Smooth muscle cell of the brain vasculature (primary cell): ENCODE measurements at regions not wholly inside any gene's neighbourhood (a gene's known extent, or its start where the extent isn't known, plus 50 kb on each side); places are given as distances from the start of the nearest gene placed in this dataset.

Experiments used
- DNase-seq: peaks from one replicate; pipeline ENCODE4 v3.0.0-alpha.2; 2012; ENCODE audit warnings: low read depth, low spot score

- DNase-seq = no peak
These were observed 1935.0 kb downstream of the EFNA5 start for GRCh38 chr5:105735704-105736103.

DNA sequence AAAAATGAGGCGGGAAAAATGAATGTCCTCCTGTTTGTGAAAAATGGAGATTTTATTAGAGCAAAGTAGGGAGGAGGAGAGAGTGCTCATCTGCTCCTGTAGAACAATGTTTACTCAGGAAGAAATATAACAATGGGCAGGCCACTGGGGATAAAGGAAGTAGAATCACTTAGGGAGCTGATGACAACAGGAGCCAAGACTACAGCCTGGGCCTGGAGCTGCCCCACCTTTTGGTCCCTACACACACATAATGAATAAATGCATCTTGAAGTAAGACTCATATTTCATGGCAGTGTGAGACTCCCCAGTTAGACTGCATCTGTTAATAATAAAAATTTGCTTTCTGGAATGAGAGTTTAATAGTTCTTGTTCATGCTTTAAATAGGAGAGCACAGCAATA is 1939.8 kb downstream of the EFNA5 start:
- DNase-seq = no peak

DNA sequence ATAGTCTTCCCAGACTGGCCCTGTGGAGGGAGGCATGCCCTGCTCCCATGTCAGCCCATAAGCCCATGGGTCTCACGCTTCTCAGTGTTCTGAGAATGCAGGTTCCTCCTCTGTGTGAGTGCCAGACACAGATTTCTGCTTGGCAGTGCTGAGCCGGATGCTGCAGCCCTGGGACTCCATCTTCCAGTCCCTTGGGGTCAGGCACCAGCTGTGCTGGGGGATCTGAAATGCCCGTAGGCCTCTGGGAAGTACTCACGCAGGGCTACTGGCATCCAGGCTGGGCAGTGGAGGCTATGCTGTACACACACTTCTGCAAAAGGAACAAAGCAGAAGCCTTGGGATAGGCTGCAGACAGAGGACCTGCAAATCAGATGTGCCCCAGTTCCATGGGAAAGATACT is 1944.6 kb downstream of the EFNA5 start:
- no peak for DNase-seq

DNA sequence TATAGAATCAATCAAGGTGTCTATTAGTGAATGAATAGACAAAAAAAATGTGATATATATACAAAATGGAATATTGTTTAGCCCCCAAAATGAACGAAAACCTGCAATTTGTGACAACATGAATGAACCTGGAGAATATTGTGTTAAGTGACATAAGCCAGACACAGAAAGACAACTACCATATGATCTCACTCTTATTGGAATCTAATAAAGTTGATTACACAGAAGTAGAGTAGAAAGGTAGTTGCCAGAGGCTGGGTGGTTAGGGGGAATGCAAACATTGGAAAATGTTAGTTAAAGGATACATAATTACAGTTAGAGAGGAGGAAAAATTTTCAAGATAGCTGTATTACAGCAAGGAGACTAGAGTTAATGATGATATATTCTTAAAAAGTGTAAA is 1962.3 kb downstream of the EFNA5 start:
- no peak for DNase-seq

- no peak for DNase-seq
These were observed 1968.4 kb downstream of the EFNA5 start for GRCh38 chr5:105702323-105702722.

- no peak for DNase-seq
These were observed 1974.3 kb downstream of the EFNA5 start for GRCh38 chr5:105696440-105696839.

DNA sequence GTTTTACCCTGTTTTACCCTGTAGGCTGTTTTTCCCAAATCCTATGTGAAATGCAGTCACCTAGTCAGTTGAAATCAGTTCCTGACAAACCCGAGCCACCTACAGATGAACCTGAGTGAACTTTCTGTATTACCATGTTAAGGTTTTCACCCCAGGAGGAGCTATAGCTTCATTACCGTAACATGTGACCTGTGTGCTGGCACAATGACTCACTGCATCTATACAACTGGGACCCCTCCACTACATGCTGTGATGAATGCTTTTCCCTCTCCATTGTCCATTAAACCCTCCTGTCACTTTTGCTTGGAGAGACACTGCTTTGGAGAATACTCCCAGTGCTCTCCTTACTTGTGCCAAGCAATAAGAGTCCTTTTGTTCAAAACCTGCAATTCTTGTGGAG is 1974.8 kb downstream of the EFNA5 start:
- DNase-seq = no peak

- DNase-seq = no peak
These were observed 1981.1 kb downstream of the EFNA5 start for GRCh38 chr5:105689596-105689995.

DNA sequence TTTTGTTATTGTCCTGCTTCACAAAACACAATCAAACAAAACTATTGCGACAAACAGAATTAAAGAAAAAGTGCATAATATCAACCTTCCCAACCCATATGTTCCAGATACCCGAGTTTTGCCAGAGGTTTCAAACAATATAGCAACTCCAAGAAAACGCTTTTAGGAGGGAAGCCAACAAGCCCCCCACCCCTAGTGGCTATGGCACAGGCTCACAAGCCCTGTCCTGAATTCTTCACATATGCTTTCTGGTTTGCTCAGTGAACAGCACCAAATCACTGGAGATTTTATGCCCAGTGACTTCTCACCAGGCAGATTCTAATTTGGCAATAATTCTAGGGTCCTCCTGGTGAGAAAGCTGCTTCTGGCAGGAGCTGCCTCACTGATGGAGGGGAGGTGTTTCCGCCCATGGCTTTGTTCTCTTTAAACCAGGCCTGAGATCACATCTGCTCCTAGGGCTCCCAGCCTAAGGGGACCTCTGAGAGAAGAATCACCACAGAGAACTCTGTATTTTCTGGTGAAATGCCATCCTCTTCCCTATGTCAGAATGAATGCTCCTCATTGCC is 1982.4 kb downstream of the EFNA5 start:
- DNase-seq = no peak

GRCh38 chr5:105687493-105687892 is 1983.2 kb downstream of the EFNA5 start:
- DNase-seq = no peak

DNA sequence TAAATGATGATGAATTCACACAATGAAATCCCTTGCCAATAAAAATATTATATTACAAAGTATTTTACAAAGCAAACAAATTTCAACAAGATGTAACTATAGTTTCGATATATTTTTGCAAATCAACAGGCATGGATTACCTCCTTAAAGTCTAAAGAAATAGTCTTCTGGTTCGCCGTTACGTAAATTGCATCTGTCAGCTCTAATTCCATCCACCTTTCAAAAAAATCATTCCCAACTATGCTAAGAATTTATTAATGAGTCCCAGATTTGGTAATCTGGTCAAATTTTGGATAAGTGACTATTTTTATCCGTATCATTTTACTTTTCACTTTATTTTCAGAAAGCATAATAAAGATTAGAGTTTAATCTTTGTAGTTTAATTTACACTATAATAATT is 1984.9 kb downstream of the EFNA5 start:
- no peak for DNase-seq

GRCh38 chr5:105684799-105685198 is 1985.9 kb downstream of the EFNA5 start:
- no peak for DNase-seq

DNA sequence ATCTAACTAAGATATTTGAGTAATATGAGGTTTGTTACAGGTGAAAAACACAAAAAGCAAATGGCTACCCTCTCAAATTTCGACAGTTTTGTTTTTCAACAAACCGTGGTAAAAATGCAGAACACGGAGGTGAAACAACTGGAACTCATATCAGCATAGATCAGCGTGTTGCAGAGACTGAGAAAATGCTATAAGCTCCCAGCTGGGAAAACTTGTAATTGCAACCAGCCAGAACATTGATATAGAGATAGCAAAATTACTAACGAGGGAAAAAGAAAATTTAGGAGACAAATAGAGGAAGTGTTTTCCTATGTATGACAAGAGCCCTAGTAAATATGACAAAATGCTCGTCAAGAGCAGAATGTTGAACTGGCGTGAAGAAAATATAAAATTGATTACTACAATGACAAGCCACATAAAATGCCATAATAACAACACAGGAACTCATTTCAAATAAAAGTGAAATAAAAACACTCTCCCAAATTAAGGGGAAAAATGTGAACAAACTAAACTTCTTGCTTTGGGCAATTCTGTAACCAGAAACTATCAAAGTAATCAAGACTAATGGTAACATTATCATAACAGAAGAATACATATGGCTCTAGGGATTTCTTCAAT is 1989.8 kb downstream of the EFNA5 start:
- no peak for DNase-seq

DNA sequence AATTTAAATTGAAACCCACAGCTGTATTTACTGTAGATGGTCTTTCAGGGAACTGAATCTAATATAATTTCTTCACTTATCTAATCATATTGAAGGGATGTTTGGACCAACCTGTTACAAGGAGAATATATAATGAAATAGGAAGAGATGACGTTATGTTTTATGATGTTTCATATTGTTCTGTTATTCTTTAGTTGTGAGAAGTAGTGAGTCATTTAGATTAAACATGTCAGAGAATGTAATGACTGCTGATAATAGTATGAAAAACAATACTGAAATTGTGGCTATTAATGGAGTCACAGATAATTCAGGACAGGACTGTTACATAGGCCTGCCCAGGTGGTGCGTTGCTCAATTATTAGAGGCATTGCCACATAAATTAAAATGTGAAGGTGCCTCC is 1993.4 kb downstream of the EFNA5 start:
- no peak for DNase-seq

DNA sequence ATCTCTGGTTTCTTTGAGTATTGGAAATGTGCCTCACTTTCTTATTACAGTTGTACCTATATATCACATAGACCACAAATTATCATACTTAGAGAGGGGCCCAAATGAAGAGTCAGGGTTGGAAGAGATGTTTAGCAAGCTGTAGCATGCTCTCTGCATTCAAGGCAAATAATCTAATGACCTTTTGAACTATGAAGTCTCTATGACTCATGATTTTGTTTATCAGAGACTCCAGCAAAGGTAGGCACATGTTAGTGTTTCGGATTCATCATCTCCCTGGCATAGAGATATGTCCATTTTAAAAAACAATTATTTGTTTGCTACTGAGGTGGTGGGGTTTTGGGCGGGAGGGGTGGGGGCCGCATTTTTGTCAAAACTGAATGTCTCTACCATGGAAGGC is 2000.1 kb downstream of the EFNA5 start:
- no peak for DNase-seq

- no peak for DNase-seq
These were observed 2007.1 kb downstream of the EFNA5 start for GRCh38 chr5:105663671-105664070.

- DNase-seq = no peak
These were observed 2011.3 kb downstream of the EFNA5 start for GRCh38 chr5:105659396-105659795.

GRCh38 chr5:105640328-105640727 is 2030.4 kb downstream of the EFNA5 start:
- DNase-seq = no peak

GRCh38 chr5:105639511-105639910 is 2031.2 kb downstream of the EFNA5 start:
- no peak for DNase-seq

- no peak for DNase-seq
These were observed 2031.7 kb downstream of the EFNA5 start for GRCh38 chr5:105639068-105639467.

DNA sequence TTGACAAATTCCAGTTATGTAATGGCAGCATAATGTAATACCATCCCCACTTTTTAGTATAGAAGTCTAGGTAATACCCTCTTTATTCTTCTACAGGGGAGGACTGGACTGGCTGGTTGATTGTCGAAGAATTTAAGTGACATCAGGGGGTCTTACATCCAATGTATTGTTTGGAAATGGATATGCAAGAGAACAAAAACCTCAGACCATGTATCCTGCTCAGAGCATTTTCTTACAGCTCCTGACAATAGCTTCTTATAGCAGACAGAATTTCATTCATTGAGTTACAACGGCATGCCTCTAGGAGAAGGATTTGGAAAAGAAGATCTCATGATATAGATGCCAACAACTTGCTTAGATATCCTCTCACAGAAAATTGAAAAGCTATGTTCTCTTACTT is 2032.3 kb downstream of the EFNA5 start:
- no peak for DNase-seq

- DNase-seq = no peak
These were observed 2038.7 kb downstream of the EFNA5 start for GRCh38 chr5:105632043-105632442.

GRCh38 chr5:105630803-105631202 is 2039.9 kb downstream of the EFNA5 start:
- no peak for DNase-seq

DNA sequence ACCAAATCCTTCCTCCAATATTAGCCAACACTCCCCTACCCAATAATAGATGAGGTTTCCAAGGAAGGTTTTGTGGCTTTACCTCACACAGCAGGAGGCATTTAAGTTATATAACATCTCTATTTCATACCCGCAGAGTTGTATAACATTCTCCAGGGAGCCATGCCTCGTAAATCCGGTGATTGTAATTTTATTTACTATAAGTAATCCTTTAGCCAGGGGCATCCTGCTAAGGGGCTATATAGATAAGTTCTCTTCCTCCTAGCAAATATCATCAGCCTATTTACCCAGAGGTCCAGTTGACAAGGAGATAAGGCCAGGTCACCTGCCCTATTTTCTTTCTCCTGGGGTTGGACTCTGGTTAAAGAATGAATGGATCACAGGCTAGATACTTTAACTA is 2051.0 kb downstream of the EFNA5 start:
- DNase-seq = no peak
